ENCODE measurements at regions not wholly inside any gene's neighbourhood (a gene's known extent, or its start where the extent isn't known, plus 50 kb on each side); places are given as distances from the start of the nearest gene placed in this dataset.

- Histone ChIP-seq H4K20me1 (ENCODE audit: insufficient read depth, low read length) (no peaks in the 10 kb centered on the region), H3K27ac (ENCODE audit: low read depth, low read length, poor library complexity, severe bottlenecking) (no peak overlapping the region), H3F3A (ENCODE audit: insufficient read depth, low read length) (no peaks in the 10 kb centered on the region), H3K9ac (ENCODE audit: low read length) (no peak overlapping the region), H3K4me2 (ENCODE audit: low read length) (no peak overlapping the region), H3K4me3 (ENCODE audit: low read depth, low read length, poor library complexity, severe bottlenecking) (no peak overlapping the region), H3K9me2 (ENCODE audit: low read depth, low read length) (no peaks in the 10 kb centered on the region), H3K27me3 (ENCODE audit: insufficient read depth, low read length) (no peaks in the 10 kb centered on the region), H3K36me3 (ENCODE audit: insufficient read depth, low read length) (no peaks in the 10 kb centered on the region), H3K4me1 (ENCODE audit: insufficient read depth, low read length, severe bottlenecking) (no peaks in the 10 kb centered on the region), H2AFZ (ENCODE audit: low read length) (no peak overlapping the region), H3K79me2 (ENCODE audit: insufficient read depth, low read length) (no peaks in the 10 kb centered on the region), H3K9me3 (ENCODE audit: low read length) (no peaks in the 10 kb centered on the region)
- no peak for TF ChIP-seq EZH2 (IDR thresholded peaks at IDR 0.05; ENCODE audit: borderline replicate concordance, low read length)
- no peak for TF ChIP-seq CTCF (IDR thresholded peaks at IDR 0.05; ENCODE audit: low read length)
Observed at GRCh38 chr3:74787011-74787410, 172.6 kb upstream of the CNTN3 start.

GRCh38 chr3:74771401-74771800 lies 156.9 kb upstream of the CNTN3 start:
- no peaks in the 10 kb centered on the region for H3K9me3 ChIP-seq (ENCODE audit: low read length)
- no peak overlapping the region for H2AFZ ChIP-seq (ENCODE audit: low read length)
- no peaks in the 10 kb centered on the region for H3K9me2 ChIP-seq (ENCODE audit: low read depth, low read length)
- H3K4me1 ChIP-seq (ENCODE audit: insufficient read depth, low read length, severe bottlenecking): no peaks in the 10 kb centered on the region
- no peak overlapping the region for H3K4me3 ChIP-seq (ENCODE audit: low read depth, low read length, poor library complexity, severe bottlenecking)
- no peaks in the 10 kb centered on the region for H4K20me1 ChIP-seq (ENCODE audit: insufficient read depth, low read length)
- H3F3A ChIP-seq (ENCODE audit: insufficient read depth, low read length): no peaks in the 10 kb centered on the region
- no peak for TF ChIP-seq EZH2 (IDR thresholded peaks at IDR 0.05; ENCODE audit: borderline replicate concordance, low read length)
- no peak for TF ChIP-seq CTCF (IDR thresholded peaks at IDR 0.05; ENCODE audit: low read length)
- H3K4me2 ChIP-seq (ENCODE audit: low read length): no peak overlapping the region
- H3K27ac ChIP-seq (ENCODE audit: low read depth, low read length, poor library complexity, severe bottlenecking): no peak overlapping the region
- no peaks in the 10 kb centered on the region for H3K79me2 ChIP-seq (ENCODE audit: insufficient read depth, low read length)
- no peaks in the 10 kb centered on the region for H3K36me3 ChIP-seq (ENCODE audit: insufficient read depth, low read length)
- H3K9ac ChIP-seq (ENCODE audit: low read length): no peak overlapping the region
- no peaks in the 10 kb centered on the region for H3K27me3 ChIP-seq (ENCODE audit: insufficient read depth, low read length)

DNA sequence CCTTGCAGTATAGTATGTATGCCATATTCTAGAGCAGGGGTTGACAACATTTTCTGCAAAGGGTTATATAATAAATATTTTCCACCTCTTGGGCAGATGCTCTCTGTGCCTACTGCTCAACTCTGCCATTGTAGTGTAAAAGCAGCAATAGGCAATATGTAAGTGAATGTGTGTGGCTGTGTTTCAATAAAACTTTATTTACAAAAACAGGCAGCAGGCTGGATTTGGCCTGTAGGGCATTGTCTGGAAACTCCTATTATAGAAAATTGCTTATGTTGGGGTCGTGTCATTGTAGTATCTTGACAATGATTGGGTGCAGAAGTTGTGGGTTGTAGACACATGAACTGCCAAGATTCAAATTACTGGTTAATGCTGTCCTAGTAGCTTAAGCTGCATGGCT lies 153.6 kb upstream of the CNTN3 start:
- no peaks in the 10 kb centered on the region for H3F3A ChIP-seq (ENCODE audit: insufficient read depth, low read length)
- H3K27me3 ChIP-seq (ENCODE audit: insufficient read depth, low read length): no peaks in the 10 kb centered on the region
- no peak overlapping the region for H3K9ac ChIP-seq (ENCODE audit: low read length)
- H3K79me2 ChIP-seq (ENCODE audit: insufficient read depth, low read length): no peaks in the 10 kb centered on the region
- H3K9me3 ChIP-seq (ENCODE audit: low read length): no peaks in the 10 kb centered on the region
- no peaks in the 10 kb centered on the region for H4K20me1 ChIP-seq (ENCODE audit: insufficient read depth, low read length)
- H3K4me3 ChIP-seq (ENCODE audit: low read depth, low read length, poor library complexity, severe bottlenecking): no peak overlapping the region
- H3K27ac ChIP-seq (ENCODE audit: low read depth, low read length, poor library complexity, severe bottlenecking): no peak overlapping the region
- H3K4me1 ChIP-seq (ENCODE audit: insufficient read depth, low read length, severe bottlenecking): no peaks in the 10 kb centered on the region
- H3K36me3 ChIP-seq (ENCODE audit: insufficient read depth, low read length): no peaks in the 10 kb centered on the region
- H3K9me2 ChIP-seq (ENCODE audit: low read depth, low read length): no peaks in the 10 kb centered on the region
- no peak overlapping the region for H2AFZ ChIP-seq (ENCODE audit: low read length)
- H3K4me2 ChIP-seq (ENCODE audit: low read length): no peak overlapping the region
- TF ChIP-seq EZH2 (IDR thresholded peaks at IDR 0.05; ENCODE audit: borderline replicate concordance, low read length) (no peak), CTCF (IDR thresholded peaks at IDR 0.05; ENCODE audit: low read length) (no peak)

All from OCI-LY1 (cell line).